Left forelimb (tissue), 1 donor: ENCODE measurements at regions not wholly inside any gene's neighbourhood (a gene's known extent, or its start where the extent isn't known, plus 50 kb on each side); places are given as distances from the start of the nearest gene placed in this dataset.
"Not testable (repeated sequence)": the region's sequence is repeated elsewhere in the genome, so short reads cannot be mapped to it uniquely, and the experiment has no call there.

Experiments
- DNase-seq: peaks from one replicate; pipeline ENCODE4 v3.0.0-alpha.2; 2018; ENCODE audit warnings: low spot score

DNA sequence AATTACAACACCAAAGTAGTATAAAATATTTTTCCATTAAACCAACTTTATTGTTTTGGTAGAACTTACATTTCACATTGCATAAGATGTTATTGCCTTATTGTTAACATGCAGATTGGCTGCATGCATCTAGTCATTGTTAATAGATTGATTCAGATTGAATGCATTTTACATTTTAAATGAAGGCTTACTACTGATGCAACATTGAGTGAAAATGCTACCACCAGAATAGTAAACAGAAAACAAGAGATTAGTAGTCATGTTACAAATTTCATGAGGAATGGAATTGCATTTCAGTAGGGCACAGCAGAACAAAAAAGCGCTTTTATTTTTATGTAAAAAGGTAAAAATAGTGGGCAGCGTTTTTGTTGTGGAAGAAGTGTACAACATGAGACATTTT lies 298.3 kb downstream of the ARL4A start:
- DNase-seq, result no peak

DNA sequence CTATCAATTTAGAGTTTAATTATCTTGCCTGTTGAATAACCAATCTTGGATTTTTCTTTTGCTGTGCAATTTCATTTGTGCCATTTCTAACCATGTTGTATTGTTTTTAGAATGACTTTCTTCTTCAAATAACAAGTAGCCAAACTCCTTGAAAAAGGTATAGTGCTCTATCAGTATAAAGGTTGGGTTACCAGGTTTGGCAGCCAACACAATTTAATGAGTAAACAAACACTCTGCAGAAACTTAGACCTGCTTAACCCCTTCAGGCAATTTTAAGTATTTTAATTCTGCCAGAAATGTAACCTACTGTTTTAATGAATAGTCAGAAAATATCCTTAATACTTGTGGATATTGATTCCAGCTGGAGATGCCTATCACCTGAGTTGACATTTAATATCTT lies 299.8 kb downstream of the ARL4A start:
- DNase-seq, result no peak

DNA sequence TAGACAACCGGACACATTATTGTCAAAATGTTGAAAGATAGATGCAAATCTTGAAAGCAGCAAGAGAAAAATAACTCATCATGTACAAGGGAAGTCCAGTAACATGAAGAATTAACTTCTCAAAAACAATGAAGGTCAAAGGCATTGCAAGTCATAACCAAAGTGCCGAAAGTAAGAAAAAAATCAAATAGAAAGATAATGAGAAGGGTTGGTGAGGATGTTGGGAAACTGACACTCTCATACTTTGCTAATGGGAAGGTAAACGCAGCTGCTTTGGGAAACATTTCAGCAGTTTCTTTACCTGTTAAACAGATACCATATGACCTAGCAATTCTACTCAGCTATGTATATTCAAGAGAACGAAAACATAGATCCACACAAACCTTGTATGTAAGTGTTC lies 303.0 kb downstream of the ARL4A start:
- no peak for DNase-seq

DNA sequence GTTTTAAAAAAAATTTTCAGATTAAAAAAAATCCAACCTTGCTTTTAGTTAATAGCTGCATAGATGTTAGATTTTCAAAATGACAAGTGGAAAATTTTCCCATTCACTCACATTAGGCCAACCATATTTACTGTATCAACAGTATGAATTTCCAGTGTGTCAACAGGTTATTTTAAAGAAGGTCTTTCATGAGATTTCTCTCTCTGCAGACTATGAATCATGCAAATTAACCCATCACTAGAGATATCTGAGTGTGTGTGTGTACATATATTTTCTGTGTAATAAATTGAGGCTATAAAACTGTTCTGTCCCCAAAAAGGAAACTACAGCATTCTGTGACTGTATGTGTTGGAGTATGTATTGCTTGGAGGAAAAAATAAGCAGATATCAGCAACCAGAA lies 305.6 kb downstream of the ARL4A start:
- no peak for DNase-seq

DNA sequence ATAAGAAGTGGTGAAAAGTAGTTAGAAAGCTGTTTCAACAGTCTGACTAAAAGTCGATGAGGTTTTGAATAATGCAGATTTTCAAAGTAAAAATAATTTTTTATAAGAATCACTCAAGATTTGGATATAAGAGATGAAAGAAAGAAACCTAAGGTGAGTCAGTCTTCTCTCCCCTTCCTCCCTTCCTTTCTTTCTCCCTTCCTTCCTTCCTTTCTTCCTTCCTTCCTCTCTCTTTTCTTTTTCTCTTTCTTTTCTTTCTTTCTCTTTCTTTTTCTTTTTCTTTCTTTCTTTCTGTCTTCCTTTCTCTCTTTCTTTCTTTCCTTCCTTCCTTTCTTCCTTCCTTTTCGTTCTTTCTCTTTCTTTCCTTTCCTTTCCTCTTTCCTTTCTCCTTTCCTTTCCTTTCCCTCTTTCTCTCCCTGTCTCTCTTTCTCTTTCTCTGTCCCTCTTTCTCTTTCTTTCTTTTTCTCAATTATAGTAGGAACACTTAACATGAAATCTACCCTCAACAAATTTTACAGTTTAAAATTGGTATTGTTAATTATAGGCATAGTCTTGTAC lies 308.6 kb downstream of the ARL4A start:
- DNase-seq, result no peak

DNA sequence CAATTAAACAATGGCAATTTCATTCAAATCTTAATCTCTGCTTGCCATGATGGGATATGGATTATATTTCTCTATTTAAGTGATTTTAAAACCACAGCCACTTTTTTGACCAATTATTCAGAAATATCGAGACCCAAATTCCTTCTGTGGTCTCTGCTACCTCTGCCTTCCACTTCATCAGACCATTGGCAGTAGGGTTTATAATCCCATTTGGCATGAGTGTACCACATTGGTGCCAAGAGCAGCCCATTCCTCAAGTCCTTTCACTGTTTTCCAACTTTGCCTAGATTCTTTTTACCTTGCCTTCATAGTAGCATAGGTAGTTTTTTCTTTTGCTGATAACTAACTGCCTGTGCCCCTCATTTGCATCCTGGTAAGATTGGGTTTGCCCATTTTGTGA lies 319.9 kb downstream of the ARL4A start:
- no peak for DNase-seq

DNA sequence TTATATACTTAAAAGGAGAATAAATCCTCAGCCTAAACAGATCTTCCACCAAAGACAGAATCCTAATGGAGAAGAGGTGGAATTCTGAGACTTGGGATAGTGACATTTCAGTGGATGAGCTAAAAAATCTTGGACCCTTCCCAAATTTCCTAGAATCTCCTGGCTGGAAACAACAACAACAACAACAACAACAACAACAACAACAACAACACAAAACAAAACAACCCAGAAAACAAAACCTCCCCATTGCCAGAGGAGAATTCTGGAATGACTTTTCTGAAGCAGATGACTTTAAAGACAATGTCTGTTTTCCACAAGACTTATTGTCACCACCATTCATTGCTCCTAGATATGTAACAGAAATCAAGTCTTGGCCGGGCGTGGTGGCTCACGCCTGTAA lies 322.1 kb downstream of the ARL4A start:
- no peak for DNase-seq

DNA sequence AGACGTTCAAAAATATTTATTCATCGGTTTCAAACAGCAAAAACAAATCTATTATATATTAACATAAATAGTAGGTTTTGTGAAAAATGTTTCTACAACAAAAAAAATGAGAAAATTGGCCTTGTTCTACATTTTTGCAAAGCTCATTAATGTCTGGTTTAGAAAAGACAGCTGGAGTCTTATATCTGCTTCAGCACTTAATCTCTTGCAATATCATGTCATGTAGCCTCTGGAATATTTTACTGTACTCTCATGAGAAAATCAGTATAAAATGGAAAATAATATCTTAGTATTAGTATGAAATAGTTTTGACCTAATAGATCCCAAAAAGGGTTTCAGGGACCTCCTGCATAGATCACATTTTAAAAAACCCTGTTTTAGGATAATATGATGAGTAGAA lies 326.6 kb downstream of the ARL4A start:
- DNase-seq, result no peak

DNA sequence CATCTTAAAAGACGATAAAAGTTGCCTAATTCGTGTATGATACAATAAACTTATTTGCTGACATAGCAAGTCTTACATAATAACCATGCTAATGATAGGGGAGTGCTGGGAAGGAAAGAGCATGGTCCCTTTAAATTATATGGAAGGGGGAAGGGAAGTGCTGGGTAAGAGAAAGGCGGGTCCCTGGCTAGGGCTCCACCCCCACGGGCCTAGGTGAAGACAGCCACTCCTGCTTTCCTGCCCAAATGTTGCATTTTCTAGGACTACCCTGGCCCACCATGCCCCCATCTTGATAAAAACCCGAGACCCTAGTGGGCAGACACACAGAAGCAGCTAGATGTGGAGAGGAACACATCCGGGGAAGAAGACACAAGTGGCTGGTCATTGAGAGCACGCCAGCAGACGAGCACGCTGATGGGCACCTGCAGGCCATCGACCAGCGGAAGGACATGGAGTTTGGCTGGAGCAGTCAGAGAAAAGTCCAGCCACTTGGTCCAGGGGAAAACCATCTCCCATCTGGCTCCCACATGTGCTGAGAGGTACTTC lies 328.7 kb downstream of the ARL4A start:
- DNase-seq, result no peak

GRCh38 chr7:13016592-13017332 lies 329.3 kb downstream of the ARL4A start:
- DNase-seq, result no peak

GRCh38 chr7:13017333-13017857 lies 330.0 kb downstream of the ARL4A start:
- DNase-seq, result no peak

- no peak for DNase-seq
Measured at GRCh38 chr7:13017881-13018280, 330.4 kb downstream of the ARL4A start.

GRCh38 chr7:13021566-13022300 lies 334.3 kb downstream of the ARL4A start:
- DNase-seq, result no peak

- no peak for DNase-seq
Measured at GRCh38 chr7:13024121-13024674, 336.8 kb downstream of the ARL4A start.

GRCh38 chr7:13025043-13025442 lies 337.6 kb downstream of the ARL4A start:
- DNase-seq, result not testable (repeated sequence)

DNA sequence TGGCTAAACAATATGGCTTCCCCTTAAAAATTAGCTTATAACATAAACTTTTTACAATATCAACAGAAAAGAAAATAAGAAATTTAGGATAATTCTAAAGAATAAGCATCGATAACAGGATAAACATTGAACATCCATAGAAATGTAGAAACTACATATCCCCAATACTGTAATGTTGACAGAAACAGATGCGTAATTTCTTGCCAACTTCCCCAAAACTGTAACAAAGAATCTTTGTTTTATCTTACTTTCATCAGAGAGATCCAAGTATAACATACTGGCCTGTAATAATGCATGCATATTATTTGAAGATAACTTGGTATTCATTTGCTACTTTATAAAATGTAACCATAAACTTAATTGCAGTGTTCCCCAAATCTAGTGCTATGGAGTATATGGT lies 339.9 kb downstream of the ARL4A start:
- DNase-seq, result no peak

- DNase-seq, result no peak
Measured at GRCh38 chr7:13028036-13028824, 340.8 kb downstream of the ARL4A start.

- DNase-seq, result no peak
Measured at GRCh38 chr7:13028825-13029099, 341.3 kb downstream of the ARL4A start.

DNA sequence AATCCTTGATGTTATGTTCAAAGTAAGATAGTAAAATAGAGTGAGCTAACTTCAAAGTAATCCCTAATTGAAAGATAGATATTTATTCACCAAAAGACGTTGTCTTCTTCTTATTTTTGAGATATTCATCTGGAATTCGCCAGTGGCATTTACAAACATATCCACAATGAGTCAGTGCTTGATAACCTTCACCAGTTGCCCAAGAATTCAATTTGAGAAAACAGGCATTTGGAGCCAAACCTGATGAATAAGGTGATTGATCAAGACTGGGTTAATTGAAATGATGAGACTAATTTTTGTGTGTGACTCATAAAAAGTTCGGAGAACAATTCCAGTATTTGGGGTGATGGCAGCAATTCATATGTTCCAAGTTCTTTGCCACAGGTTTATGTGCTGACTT lies 344.0 kb downstream of the ARL4A start:
- DNase-seq, result no peak

GRCh38 chr7:13032084-13032483 lies 344.7 kb downstream of the ARL4A start:
- DNase-seq, result no peak

- no peak for DNase-seq
Measured at GRCh38 chr7:13032576-13032975, 345.1 kb downstream of the ARL4A start.

GRCh38 chr7:13034693-13035092 lies 347.3 kb downstream of the ARL4A start:
- DNase-seq, result no peak
